HG02884 (cell line): ENCODE measurements at regions not wholly inside any gene's neighbourhood (a gene's known extent, or its start where the extent isn't known, plus 50 kb on each side); places are given as distances from the start of the nearest gene placed in this dataset.
A peak's percentile ranks its signal among the peaks of the same experiment; 100 is the strongest.

Source experiments
- ATAC-seq: cut with Tn5 transposase; IDR thresholded peaks from one replicate; pipeline ENCODE4 v1.9.1; 2021; ENCODE audit warnings: mild to moderate bottlenecking, moderate library complexity; ENCODE audit not compliant: unreplicated experiment

GRCh38 chr5:125196481-125197111 is 450.2 kb upstream of the ZNF608 start:
- ATAC-seq = no peak

DNA sequence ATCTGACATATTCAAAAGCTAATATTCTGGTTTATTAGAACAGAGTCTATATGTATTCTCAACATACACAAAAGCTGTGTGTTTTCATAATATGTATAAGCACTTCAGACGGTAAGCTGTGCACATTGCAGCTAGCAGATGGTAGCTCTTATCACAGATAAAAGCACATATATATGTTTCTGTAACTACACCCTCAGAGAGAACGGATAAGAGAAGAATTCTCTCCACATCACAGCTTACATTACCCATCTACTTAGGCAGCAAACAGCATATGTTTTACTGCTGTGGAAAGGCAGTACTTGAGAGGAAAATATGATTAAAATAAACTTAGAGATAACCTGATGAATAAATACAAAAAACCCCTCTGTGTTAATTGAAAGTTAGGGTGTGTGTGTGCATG is 450.9 kb upstream of the ZNF608 start:
- no peak for ATAC-seq

DNA sequence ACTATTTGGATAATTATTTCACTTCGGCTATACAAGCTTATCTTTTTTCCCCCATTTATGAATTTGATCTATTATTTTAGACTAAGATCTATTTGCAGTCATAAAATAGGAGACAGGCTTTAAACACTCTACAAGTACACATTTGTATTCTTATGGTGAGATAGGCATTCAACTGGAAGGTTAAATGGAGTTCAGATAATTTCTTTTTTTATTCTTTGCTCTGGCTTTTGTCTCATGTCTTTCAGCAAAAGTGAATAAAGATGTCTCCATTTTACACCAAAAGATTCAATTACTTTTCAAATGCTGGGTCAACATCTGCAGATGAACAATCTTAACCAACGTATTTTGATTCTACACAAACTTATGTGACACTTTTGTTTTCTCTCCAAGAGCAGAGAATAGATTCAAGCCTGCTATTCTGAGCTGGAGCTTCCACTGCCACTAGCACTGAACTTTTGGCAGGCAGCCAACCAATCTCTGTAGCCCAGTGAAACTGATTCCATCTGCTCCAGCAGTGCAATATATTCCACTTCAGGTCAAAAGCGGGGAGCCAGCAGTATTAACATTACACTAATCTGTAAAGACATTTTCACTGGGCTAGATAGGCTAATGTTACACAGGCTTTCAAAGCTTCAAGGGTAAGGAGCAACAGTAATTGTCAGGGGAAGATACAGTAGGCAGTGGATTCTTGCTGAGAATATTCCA is 452.0 kb upstream of the ZNF608 start:
- no peak for ATAC-seq

DNA sequence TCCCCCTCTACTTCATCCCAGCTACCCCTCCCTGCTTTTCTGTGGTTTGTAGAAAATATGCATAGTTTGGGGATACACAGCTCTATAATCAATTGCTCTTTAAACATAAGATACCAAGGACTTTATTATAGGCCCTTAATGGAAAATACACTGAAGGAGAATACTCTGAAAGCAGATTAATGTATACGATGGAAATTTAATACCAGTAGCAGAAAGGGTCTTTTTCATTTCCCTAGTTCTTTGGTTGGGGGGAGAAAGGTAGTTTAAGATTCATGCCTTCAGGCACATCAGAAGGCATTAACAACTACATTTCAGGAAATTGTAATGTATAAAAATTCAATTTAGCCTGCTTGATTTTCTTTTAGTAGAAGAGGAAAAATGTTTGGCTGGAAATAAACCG is 452.9 kb upstream of the ZNF608 start:
- ATAC-seq = no peak

DNA sequence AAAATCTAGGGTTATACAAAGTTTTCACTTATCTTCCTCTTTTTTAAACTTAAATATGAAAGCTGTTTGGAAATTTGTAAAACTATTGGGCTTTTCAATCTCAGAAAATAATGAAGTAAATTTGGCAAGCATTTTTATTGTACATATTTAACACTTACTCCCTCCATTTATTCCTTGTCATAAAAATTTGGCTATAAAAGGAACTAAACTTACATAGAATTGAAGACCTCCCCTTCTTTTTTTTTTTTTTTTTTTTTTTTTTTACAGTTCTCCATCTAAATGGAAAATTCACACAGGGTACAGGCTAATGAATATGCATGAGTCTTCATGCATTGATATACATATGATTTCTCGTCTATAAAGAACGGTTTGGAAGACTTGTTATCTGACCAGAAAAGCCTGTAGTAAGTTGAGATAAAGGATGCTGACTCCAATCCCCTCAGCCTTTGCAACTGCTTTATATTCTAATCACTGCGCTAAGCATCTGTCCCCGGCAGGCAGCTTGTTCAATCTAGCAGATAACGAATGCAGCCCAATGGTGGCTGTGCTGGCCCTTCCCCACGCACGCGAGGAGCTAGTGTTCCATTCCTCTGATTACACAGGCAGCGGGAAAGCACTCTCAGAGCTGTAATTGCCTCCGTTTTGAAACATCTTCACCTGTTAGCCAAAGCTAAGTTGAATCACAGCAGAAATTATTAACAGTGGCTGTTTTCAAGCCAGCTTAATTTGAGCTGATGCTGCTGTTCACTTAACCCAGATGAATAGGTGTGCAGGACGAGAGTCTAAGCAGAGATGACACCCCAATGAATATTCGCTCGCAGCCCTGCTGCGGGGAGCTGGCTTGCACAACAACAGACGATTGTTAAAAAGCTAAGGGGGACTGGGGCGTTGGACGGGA is 453.8 kb upstream of the ZNF608 start:
- ATAC-seq = peak; percentile 54

- no peak for ATAC-seq
Observed at GRCh38 chr5:125200866-125201373, 454.5 kb upstream of the ZNF608 start.

GRCh38 chr5:125201446-125202052 is 455.1 kb upstream of the ZNF608 start:
- ATAC-seq = no peak

DNA sequence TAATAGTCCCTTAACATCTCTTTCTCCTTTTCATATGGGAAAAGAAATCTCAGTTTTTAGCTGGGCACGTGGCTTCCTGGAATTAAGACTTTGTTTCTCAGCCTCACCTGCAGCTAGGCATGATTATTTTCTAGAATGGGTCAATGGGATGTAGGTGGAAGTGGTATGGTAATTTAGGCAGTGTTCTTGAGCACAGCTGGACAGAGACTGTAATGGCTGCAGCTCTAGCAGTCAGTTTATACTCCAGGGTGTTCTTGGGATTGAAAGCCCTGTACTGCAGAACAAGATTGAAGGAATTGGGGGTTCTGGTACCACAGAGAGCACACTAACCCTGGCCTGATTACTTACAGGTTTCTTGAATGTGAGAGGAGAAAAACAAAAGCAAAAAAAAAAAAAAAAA is 455.9 kb upstream of the ZNF608 start:
- no peak for ATAC-seq

DNA sequence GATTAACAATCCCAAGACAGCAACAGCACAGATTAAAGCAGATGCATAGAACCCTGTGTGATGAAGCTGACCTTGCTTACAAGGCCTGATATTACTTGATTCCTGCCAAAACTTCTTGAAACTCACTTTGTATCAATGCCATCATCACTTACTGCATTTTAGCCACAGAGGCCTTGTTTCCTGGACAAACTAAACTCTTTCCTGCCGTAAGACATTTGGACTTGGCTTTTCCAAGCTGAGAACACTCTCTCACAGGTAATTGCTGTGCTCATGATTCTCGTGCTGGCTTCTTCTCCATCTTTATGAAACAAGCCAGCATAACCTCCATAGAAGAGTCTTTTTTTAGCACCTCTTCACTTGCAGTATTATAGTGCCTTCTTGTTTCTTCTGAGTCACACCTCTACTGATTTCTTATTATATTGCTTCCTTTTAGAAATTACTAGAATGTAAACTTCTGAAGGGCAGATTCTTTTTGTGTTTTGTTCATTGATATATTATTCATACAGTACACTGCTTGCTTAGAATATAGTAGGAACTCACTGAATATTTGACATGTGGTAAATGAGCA is 456.5 kb upstream of the ZNF608 start:
- ATAC-seq = no peak

- no peak for ATAC-seq
Observed at GRCh38 chr5:125203912-125204311, 457.5 kb upstream of the ZNF608 start.

- ATAC-seq = no peak
Observed at GRCh38 chr5:125205601-125206225, 459.3 kb upstream of the ZNF608 start.

DNA sequence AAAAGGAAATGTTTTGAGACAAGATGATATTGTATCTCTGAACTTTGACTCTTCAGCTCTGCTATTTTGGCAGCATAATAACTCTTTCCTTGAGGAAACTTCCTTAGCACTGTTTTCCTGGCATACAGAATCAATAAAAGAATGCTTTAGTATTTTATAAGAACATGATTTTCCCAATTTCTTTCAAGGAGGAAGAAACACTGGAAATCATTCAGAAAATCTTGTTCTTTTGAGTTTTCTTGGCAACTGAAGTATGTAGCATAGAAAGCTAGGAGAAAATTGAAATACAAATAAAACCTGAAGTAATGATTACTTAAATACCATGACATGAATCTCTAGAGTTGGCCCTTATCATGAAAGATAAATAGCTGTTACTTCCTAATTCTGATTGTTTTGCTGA is 461.4 kb upstream of the ZNF608 start:
- no peak for ATAC-seq

DNA sequence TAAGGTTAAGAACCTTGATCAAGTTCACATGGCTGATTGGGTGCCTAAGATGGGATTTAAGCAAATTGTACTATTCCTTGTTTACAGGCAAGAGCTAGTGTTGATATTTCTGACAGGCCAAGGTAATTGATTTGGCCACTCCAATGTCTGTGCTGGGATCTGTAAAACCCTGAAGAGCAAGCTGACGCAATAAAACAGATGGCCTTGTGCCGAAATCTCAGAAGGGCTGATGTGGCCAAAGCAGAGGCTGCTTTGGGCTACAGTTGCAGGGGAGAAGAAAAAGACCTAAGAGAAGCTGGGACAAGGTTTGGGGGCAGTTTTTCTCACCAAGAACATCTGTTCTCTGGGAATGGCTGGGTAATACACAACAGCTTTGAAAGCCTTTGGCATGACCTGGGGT is 463.2 kb upstream of the ZNF608 start:
- ATAC-seq = no peak

DNA sequence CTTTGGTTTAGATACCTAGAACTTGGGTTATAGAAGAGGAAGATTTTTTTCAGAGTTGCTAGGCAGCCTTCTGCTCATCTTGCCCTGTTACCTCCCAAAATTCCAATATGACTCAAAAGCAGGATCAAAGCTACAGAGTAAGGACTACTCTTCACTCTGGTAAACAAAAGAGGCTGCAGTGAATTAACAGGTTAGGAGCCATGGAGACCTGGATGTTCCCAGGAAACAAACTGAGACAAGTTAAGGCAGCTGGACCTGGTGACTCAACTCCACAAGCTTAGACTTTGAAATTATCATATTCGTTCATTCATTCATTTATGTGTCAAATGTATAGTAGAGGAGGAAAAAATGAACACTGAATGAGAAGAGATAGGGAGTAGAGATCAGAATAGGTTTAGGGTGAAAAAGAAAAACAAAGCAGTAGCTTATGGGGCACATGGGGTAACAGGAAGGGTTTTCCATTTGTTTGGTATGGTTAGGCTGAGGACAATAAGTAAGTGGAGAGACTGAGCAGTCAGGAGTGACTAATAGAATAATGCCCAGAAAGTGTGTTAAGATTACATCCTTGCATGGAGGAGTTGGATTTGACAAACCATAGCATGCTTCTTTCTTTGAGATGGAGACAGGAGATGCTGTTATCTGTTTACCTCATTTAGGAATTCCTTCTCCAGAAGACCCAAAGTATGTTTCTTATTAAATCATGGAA is 464.0 kb upstream of the ZNF608 start:
- no peak for ATAC-seq

DNA sequence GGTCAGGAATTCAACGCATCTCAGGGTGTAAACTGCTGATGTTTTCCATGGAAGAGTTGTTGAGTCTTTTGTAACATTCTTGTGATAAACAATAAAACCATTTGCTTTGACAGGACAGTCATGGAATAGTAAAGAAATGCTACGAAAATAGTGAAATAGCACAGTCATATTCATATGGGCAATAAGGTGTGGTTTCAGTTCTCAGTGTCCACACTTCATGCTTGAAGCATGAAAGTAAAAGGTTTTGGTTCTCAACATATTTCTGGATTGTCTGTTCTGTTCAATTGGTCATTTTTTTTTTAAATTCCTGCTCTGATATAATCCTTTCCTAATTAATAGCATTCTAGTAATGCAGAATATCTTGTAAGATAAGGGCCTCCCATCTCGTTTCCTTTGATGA is 467.6 kb upstream of the ZNF608 start:
- ATAC-seq = peak; percentile 96

GRCh38 chr5:125215593-125215992 is 469.2 kb upstream of the ZNF608 start:
- no peak for ATAC-seq

DNA sequence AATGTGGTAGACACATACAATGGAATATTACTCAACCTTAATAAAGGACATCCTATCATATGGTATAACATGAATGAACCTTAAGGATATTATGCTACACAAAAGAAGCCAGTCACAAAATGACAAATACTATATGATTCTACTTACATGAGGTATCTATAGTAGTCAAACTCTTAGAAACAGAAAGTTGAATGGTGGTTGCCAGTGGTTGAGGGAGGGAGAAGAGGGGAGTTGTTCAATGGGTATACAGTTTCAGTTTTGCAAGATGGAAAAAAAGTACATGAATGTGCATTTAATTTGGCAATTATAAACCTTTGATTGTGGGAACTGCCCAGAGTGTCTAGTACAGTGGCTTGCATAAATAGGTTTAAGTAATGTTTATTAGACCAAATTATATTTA is 473.3 kb upstream of the ZNF608 start:
- no peak for ATAC-seq

GRCh38 chr5:125220284-125220683 is 473.8 kb upstream of the ZNF608 start:
- no peak for ATAC-seq

- ATAC-seq = no peak
Observed at GRCh38 chr5:125222597-125223240, 476.3 kb upstream of the ZNF608 start.
